GM21423 (cell line): ENCODE measurements at regions not wholly inside any gene's neighbourhood (a gene's known extent, or its start where the extent isn't known, plus 50 kb on each side); places are given as distances from the start of the nearest gene placed in this dataset.
"Not testable (repeated sequence)": the region's sequence is repeated elsewhere in the genome, so short reads cannot be mapped to it uniquely, and the experiment has no call there.

Source experiments
- ATAC-seq: cut with Tn5 transposase; IDR thresholded peaks from one replicate; pipeline ENCODE4 v1.9.1; 2021; ENCODE audit warnings: mild to moderate bottlenecking, moderate library complexity; ENCODE audit not compliant: unreplicated experiment

DNA sequence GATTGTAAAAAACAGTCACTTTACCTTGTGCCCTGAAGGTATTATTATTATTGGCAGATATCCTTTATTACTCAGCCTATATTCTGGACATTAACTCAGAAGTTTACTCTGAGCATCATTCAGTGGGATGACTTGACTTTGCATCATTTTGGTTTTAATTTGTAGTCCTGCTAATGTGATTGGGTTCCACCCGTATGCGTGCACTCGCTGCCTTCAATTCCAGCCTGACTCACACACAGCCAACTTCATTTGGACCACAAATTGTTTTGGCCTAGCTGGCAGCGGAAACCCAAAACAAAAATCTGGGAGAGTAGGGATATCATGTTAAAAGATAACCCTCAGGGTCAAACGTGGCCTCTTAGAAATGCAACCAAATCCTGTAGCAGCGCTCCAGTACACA is 704.4 kb upstream of the SLC35B3 start:
- no peak for ATAC-seq

DNA sequence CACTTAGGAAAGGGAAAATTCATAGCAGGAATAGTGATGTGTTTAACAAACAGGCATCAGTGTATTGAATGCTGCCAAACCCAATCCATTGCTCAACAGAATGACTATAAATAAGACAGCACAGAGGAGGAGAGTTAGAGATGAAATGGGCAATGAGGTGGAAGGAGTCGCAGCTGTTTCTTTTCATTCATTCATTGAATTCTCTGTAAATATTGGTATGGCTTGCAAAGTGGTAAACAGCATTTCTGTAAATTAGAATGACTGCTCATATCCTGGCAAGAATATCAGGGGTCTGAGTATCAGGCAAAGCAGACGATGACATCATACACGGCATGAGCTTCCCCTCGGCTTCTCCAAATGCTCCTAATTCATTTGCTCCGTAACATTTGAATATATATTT is 703.6 kb upstream of the SLC35B3 start:
- ATAC-seq, result no peak

GRCh38 chr6:9136141-9136822 is 700.9 kb upstream of the SLC35B3 start:
- ATAC-seq, result no peak

GRCh38 chr6:9131616-9132015 is 696.3 kb upstream of the SLC35B3 start:
- no peak for ATAC-seq

- ATAC-seq, result no peak
Observed at GRCh38 chr6:9131201-9131600, 695.9 kb upstream of the SLC35B3 start.

GRCh38 chr6:9128970-9129369 is 693.6 kb upstream of the SLC35B3 start:
- ATAC-seq, result no peak

- no peak for ATAC-seq
Observed at GRCh38 chr6:9126878-9127560, 691.7 kb upstream of the SLC35B3 start.

DNA sequence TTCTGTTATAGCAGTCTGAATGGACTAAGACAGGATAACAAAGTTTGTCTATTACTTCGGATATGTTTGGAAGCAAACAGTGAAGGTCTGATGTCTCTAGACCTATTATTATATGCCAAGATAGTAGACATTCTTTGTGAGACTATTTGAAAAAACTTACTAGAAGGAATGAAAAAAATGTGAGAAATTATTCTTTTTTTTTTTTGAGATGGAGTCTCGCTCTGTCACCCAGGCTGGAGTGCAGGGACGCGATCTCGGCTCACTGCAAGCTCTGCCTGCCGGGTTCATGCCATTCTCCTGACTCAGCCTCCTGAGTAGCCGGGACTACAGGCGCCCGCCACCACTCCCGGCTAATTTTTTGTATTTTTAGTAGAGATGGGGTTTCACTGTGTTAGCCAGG is 690.7 kb upstream of the SLC35B3 start:
- not testable (repeated sequence) for ATAC-seq

- no peak for ATAC-seq
Observed at GRCh38 chr6:9121549-9121948, 686.2 kb upstream of the SLC35B3 start.

GRCh38 chr6:9116026-9116425 is 680.7 kb upstream of the SLC35B3 start:
- ATAC-seq, result no peak

DNA sequence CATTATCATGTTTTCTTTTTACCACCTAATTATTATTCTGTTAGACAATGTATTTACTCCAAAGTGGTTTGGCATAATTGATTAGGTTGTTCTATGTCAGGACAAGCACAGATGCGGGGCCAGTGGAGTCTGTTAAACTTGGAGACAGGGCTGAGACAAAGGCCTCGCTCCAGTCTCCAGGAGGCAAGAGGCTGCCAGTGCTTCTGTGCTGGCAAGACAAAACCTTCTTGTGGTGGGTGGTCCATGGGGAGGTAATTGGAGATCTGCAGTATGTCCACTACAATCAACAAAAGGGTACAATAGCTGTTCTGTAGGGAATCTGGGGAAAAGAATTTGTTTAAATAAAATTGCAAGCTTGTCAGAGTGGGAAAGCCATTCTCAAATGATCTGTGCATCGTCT is 677.2 kb upstream of the SLC35B3 start:
- ATAC-seq, result no peak

DNA sequence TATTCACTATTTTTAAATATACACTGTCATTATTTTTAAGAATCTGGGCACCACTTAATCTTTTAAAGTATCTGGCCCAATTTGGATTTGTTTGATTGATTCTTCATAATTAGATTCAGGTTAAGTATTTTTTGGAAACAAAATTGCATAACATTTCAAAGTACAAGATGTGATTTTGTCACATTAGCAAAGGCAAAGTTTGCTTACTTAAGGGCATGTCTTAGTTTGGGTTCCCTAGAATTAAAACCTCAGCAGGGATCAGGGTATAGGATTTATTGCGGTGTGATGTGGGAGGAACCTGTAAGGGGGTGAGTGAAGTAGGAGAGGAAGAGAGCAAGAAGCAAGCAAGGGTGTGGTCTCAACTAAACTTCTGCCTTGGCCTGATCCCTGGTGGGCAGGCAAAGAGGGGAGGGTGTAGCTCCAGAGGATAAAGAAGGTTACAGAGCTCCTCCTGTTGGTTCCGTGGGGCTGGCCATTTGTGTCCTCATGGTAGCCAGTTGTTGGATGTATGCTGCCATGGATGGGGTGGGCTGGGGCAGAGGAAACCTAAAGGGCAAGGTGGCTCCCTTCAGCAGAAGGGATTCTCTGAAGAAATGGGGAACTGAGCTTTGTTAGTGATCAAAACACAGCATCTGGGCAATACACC is 668.7 kb upstream of the SLC35B3 start:
- ATAC-seq, result no peak

DNA sequence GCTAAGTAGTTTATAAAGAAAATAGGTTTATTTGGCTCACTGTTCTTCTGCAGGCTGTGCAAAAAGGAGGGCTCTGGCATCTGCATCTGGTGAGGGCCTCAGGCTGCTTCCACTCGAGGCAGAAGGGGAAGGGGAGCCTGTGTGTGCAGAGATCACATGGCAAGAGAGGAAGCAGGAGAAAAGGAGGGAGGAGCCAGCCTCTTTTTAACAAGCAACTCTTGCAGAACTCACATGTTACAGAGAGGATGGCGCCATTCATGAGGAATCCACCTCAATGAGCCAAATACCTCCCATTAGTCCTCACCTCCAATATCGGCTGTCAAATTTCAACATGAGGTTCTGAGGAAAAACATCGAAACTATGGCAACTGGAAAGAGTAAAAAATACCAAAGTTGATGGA is 666.6 kb upstream of the SLC35B3 start:
- no peak for ATAC-seq

GRCh38 chr6:9100869-9101580 is 665.7 kb upstream of the SLC35B3 start:
- no peak for ATAC-seq

DNA sequence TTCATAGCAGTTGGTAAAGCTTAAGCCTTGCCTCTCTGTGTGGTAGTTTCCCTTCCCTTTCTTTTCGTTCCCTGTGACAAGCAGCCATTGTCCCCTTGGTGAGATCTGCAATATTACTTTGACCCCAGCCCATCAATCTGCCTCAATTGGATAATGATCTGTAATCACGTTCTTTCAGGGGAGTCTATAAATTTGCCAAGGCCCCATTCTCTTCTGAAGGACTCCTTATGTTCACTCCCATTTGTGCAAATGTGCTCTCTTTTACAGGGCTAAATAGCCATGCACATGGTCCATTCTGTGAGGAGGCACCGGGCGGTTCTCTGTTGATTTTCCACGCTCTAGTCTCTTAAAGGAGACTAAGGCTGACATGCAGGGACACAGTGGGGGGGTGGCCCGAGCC is 660.4 kb upstream of the SLC35B3 start:
- no peak for ATAC-seq

GRCh38 chr6:9095137-9095536 is 659.8 kb upstream of the SLC35B3 start:
- ATAC-seq, result no peak

DNA sequence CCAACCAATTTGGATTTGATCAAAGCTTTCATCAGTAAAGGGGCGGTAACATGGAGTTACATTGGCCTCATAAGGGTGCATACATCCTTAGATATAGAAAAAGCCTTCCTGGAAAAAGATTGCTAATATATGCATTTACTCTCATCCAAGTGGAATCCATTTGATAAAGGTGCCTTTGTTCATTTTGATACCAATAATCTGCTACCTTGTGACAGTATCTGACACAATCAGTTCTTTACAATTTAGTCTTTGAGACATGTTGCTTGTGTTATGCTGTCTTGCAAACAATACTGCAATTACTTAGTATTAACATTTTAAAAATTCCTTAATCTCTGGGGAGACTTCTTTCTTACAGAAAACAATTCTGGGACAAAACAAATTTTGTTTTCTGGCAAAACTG is 654.4 kb upstream of the SLC35B3 start:
- no peak for ATAC-seq

DNA sequence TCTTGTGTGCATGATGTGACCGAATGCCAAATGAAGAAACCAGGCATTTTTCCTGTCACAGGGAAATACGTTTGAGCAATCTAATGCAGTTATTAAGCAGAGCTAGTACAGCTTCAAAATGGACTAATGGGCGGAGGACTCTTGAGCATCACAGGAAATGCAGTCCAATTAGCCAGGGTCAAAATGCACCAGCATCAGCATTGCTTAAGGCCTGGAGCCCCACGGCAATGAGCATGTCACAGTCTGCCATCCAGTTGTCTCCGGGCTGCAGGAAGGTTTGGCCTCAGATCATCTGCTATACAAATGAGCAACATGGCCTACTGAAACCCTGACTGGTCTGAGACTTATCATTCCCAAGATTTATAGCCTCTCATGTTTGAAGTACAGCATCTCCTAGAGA is 652.1 kb upstream of the SLC35B3 start:
- no peak for ATAC-seq

DNA sequence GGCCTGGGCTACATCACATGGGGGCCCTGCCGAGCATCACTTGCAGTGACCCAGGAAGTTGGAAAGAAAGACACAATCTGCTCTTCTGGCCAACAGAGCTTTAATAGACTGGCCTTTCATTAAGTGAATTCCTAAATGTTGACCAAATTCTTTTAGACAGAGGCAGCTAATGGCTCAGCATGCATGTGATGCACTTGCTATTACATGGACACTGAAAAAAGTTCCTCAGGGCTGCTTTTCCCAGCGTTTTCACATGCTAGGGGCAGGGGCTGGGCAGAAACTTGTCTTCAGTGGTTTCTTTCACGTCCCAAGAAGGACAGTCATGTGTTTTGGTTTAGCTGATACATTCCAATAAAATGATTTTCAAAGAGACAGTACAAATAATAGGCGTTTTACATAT is 651.0 kb upstream of the SLC35B3 start:
- ATAC-seq, result no peak

GRCh38 chr6:9085709-9086070 is 650.3 kb upstream of the SLC35B3 start:
- no peak for ATAC-seq

- ATAC-seq, result no peak
Observed at GRCh38 chr6:9085054-9085708, 649.8 kb upstream of the SLC35B3 start.
